ENCODE measurements at regions not wholly inside any gene's neighbourhood (a gene's known extent, or its start where the extent isn't known, plus 50 kb on each side); places are given as distances from the start of the nearest gene placed in this dataset. TPM values are rescaled to one million over a fixed set of nuclear protein-coding genes. Genes with fewer than 3 reads are reported as not detected.

- WGBS, 2 experiments (ENCODE audit: low coverage in 1 of 2, low lambda C conversion rate in 2 of 2, missing lambda C conversion rate in 2 of 2): 47 to 68% methylated on average over 3 of the region's 3 CpGs
Measured at GRCh38 chr20:39092733-39093410, 130.7 kb downstream of the DHX35 start.

GRCh38 chr20:39090906-39091305, 128.8 kb downstream of the DHX35 start:
- H3K79me2 ChIP-seq (ENCODE audit: insufficient read depth): no peaks in the 10 kb centered on the region
- TF ChIP-seq EZH2phosphoT487 (IDR thresholded peaks at IDR 0.05; ENCODE audit: insufficient read depth, low read depth) (no peak), EZH2 (IDR thresholded peaks at IDR 0.05; ENCODE audit: insufficient read depth, poor library complexity, severe bottlenecking) (no peak)
- H3K27ac ChIP-seq: no peak overlapping the region
- no peaks in the 10 kb centered on the region for H3K36me3 ChIP-seq (ENCODE audit: low read depth)
- H3K27me3 ChIP-seq (replicated peaks; ENCODE audit: insufficient read depth): no peaks in the 10 kb centered on the region
- WGBS, 2 experiments (ENCODE audit: low coverage in 1 of 2, low lambda C conversion rate in 2 of 2, missing lambda C conversion rate in 2 of 2): 15 to 20% methylated on average over 5 of the region's 5 CpGs
- no peak overlapping the region for H2AFZ ChIP-seq
- in situ Hi-C loops (cut with MboI): no loop called here
- DNase-seq: no peak
- H3K4me2 ChIP-seq (ENCODE audit: unreplicated experiment): no peak overlapping the region
- H3K9me3 ChIP-seq (ENCODE audit: low read depth): no peaks in the 10 kb centered on the region
- H3K4me3 ChIP-seq: no peak overlapping the region
- H3K9ac ChIP-seq: no peak overlapping the region
- H4K20me1 ChIP-seq (ENCODE audit: insufficient read depth): no peaks in the 10 kb centered on the region
- no peaks in the 10 kb centered on the region for H3K4me1 ChIP-seq (ENCODE audit: insufficient read depth)
- no peaks in the 10 kb centered on the region for H3F3A ChIP-seq (ENCODE audit: insufficient read depth)
- H3K9me2 ChIP-seq (ENCODE audit: insufficient read depth): no peaks in the 10 kb centered on the region

More at GRCh38 chr20:39092733-39093410, 130.7 kb downstream of the DHX35 start:
- no peak for TF ChIP-seq EZH2 (IDR thresholded peaks at IDR 0.05; ENCODE audit: insufficient read depth, poor library complexity, severe bottlenecking)
- no peak for TF ChIP-seq EZH2phosphoT487 (IDR thresholded peaks at IDR 0.05; ENCODE audit: insufficient read depth, low read depth)
- no peak for DNase-seq
- Histone ChIP-seq H4K20me1 (ENCODE audit: insufficient read depth) (no peaks in the 10 kb centered on the region), H3K9me2 (ENCODE audit: insufficient read depth) (no peaks in the 10 kb centered on the region), H3K4me1 (ENCODE audit: insufficient read depth) (no peaks in the 10 kb centered on the region), H3K9me3 (ENCODE audit: low read depth) (no peaks in the 10 kb centered on the region), H3K4me3 (no peak overlapping the region), H3K79me2 (ENCODE audit: insufficient read depth) (no peaks in the 10 kb centered on the region), H3K27me3 (replicated peaks; ENCODE audit: insufficient read depth) (peaks cover 7% of the 10 kb centered on the region), H3K9ac (no peak overlapping the region), H3K27ac (no peak overlapping the region), H3F3A (ENCODE audit: insufficient read depth) (no peaks in the 10 kb centered on the region), H3K4me2 (ENCODE audit: unreplicated experiment) (no peak overlapping the region), H3K36me3 (ENCODE audit: low read depth) (no peaks in the 10 kb centered on the region), H2AFZ (no peak overlapping the region)
- in situ Hi-C loops (cut with MboI): no loop called here

- no peak overlapping the region for H3K4me2 ChIP-seq (ENCODE audit: unreplicated experiment)
- H3K36me3 ChIP-seq (ENCODE audit: low read depth): no peaks in the 10 kb centered on the region
- H3K4me1 ChIP-seq (ENCODE audit: insufficient read depth): no peaks in the 10 kb centered on the region
- H3K9me2 ChIP-seq (ENCODE audit: insufficient read depth): no peaks in the 10 kb centered on the region
- H4K20me1 ChIP-seq (ENCODE audit: insufficient read depth): no peaks in the 10 kb centered on the region
- no peak overlapping the region for H3K4me3 ChIP-seq
- H3K9me3 ChIP-seq (ENCODE audit: low read depth): no peaks in the 10 kb centered on the region
- no peaks in the 10 kb centered on the region for H3F3A ChIP-seq (ENCODE audit: insufficient read depth)
- H3K79me2 ChIP-seq (ENCODE audit: insufficient read depth): no peaks in the 10 kb centered on the region
- H2AFZ ChIP-seq: no peak overlapping the region
- 49 to 56% methylated on average over 1 of the region's 1 CpG for WGBS, 2 experiments (ENCODE audit: low coverage in 1 of 2, low lambda C conversion rate in 2 of 2, missing lambda C conversion rate in 2 of 2)
- TF ChIP-seq EZH2phosphoT487 (IDR thresholded peaks at IDR 0.05; ENCODE audit: insufficient read depth, low read depth) (no peak), EZH2 (IDR thresholded peaks at IDR 0.05; ENCODE audit: insufficient read depth, poor library complexity, severe bottlenecking) (no peak)
- H3K27ac ChIP-seq: no peak overlapping the region
- peaks cover 9% of the 10 kb centered on the region; the same call in 1 of the 2 replicates for H3K27me3 ChIP-seq (replicated peaks; ENCODE audit: insufficient read depth)
- H3K9ac ChIP-seq: no peak overlapping the region
- in situ Hi-C loops (cut with MboI): no loop called here
- DNase-seq: no peak
Measured at GRCh38 chr20:39089797-39090196, 127.7 kb downstream of the DHX35 start.

Small RNA genes in the stretch of these regions (small RNA-seq; reads per million reads assigned to genes)
- gene RN7SL680P (ENCODE audit: low read depth, low replicate concordance): not detected
